Rectal smooth muscle tissue (tissue), 1 donor: ENCODE measurements at regions not wholly inside any gene's neighbourhood (a gene's known extent, or its start where the extent isn't known, plus 50 kb on each side); places are given as distances from the start of the nearest gene placed in this dataset.
"Not testable (repeated sequence)": the region's sequence is repeated elsewhere in the genome, so short reads cannot be mapped to it uniquely, and the experiment has no call there.

ENCODE experiments used
- H3K27ac ChIP-seq: one replicate; pipeline ENCODE4 v1.7.0; 2013; ENCODE audit warnings: low read depth, low read length, inconsistent platforms
- H3K27me3 ChIP-seq: one replicate; pipeline ENCODE4 v1.7.0; 2013; ENCODE audit warnings: low read length; ENCODE audit not compliant: control insufficient read depth, insufficient read depth
- H3K36me3 ChIP-seq: one replicate; pipeline ENCODE4 v1.7.0; 2013; ENCODE audit warnings: low read length; ENCODE audit not compliant: control insufficient read depth, insufficient read depth
- H3K4me1 ChIP-seq: one replicate; pipeline ENCODE4 v1.7.0; 2013; ENCODE audit warnings: low read length; ENCODE audit not compliant: control insufficient read depth, insufficient read depth
- H3K4me3 ChIP-seq: one replicate; pipeline ENCODE4 v1.7.0; 2013; ENCODE audit warnings: low read length
- H3K9ac ChIP-seq: one replicate; pipeline ENCODE4 v1.7.0; 2013; ENCODE audit warnings: low read length

DNA sequence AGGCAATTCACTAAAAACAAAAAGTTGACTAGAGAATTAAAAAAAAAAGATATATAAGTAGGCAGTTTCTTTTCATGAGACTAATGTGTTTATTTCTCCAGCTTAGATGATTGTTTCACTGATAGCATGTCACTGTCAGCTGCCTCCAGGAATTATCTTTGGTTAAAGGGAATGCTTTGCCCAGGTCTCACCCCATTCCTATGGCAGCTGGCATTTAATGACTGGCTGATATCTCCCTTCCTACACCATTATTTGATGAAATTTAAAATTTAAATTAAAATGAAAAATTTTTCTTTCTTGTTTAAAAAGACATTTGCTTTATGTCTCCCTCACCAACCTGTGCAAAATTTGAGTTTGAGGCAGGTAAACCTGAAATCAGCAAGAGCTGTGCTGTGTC is 214.5 kb upstream of the PRSS1 start:
- Histone ChIP-seq H3K4me3 (no peak overlapping the region), H3K27me3 (no peaks in the 10 kb centered on the region), H3K4me1 (no peaks in the 10 kb centered on the region), H3K36me3 (no peaks in the 10 kb centered on the region), H3K27ac (no peak overlapping the region), H3K9ac (no peak overlapping the region)

DNA sequence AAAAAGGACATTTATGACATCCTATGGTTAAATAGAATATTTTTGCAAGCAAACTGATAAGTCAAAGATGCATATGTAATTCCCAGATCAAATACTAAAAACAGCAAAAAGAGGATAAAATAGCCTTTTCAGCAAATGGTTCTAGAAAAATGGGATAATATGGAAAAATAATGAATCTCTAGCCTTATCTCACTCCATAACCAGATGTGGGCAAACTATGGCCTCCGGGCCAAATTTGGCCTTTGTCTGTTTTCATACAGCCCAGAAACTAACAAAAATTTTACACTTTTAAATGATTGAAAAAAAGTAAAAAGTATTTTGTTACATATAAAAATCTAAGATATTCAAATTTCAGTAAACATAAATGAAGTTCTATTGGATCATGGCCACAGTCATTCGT is 215.4 kb upstream of the PRSS1 start:
- Histone ChIP-seq H3K36me3 (no peaks in the 10 kb centered on the region), H3K27me3 (no peaks in the 10 kb centered on the region), H3K4me3 (no peak overlapping the region), H3K4me1 (no peaks in the 10 kb centered on the region), H3K9ac (no peak overlapping the region), H3K27ac (no peak overlapping the region)

DNA sequence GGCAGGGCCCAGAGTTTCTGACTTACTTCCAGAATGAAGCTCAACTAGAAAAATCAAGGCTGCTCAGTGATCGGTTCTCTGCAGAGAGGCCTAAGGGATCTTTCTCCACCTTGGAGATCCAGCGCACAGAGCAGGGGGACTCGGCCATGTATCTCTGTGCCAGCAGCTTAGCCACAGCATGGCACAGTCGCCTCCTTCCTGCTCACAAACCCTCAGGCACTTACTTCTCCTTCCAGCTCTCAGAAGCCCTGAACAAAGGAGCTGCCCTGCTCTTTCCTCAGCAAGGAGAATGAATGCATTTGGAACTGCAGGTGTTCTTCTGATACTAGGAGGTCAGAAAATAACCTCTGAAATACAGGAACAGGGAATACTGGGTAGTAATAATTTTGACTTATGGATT is 219.7 kb upstream of the PRSS1 start:
- Histone ChIP-seq H3K27ac (no peak overlapping the region), H3K9ac (no peak overlapping the region), H3K36me3 (no peaks in the 10 kb centered on the region), H3K4me3 (no peak overlapping the region), H3K27me3 (no peaks in the 10 kb centered on the region), H3K4me1 (no peaks in the 10 kb centered on the region)

DNA sequence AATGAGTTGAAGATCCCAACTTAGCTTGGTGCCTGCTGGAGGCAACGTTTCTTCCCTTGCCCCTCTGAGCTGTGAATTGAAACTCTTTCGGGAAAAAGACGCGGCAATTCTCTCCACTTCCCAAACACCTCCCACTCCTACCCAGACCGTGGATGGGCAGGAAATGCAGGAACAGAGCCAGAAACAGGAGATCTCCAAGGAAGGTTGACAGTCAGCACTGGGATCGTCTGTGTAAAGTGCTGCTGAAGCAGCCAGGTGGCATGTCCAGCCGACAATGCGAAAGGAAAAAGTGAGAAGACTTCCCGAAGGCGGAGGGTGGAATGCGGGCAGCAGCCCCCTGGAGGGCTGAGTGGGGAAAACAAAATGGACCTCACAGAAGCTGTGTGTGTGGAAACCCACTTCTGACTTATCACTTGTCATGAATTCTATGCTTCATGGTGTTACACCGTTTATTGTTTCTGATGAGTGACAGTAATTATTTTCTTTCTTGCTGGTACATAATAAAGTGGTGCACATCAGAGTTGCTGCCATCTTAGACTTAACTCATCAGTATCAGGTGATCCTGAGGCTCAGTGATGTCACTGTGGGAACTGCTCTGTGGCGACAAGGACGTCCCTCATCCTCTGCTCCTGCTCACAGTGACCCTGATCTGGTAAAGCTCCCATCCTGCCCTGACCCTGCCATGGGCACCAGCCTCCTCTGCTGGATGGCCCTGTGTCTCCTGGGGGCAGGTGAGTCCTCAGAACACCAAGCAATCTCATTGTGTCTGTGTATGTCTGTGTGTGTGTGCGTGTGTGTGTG is 220.5 kb upstream of the PRSS1 start:
- Histone ChIP-seq H3K27me3 (no peaks in the 10 kb centered on the region), H3K27ac (no peak overlapping the region), H3K4me1 (no peaks in the 10 kb centered on the region), H3K36me3 (no peaks in the 10 kb centered on the region), H3K4me3 (no peak overlapping the region), H3K9ac (no peak overlapping the region)

DNA sequence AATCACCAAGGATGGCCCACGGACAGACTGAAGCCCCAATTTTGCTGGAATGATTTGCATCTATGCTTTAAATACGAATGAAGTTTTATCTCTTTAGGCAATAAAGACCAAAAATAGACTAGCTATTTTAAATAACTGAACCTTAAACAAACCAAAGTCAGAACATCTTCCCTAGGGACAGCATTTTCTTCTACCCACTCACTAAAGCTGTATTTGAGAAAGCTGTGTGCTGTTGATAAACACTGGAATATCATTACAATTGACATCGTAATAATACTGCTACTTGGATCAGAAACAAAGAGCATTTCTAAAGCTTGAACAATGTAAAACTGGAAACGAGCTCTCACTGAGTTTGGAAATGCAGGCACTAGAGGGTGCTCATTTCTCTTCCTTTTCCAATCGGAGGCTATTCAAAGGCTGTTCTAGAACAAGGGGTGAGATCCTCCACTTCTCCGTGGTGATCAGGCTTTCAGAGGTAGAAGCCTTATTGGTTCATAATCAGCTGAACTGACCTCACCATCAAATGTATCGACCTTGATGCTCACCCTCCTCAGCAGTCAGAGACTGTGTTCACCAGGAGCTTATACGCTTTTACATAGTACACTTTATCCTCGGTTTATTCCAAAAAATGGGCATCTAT is 225.3 kb upstream of the PRSS1 start:
- Histone ChIP-seq H3K27me3 (no peaks in the 10 kb centered on the region), H3K4me3 (no peak overlapping the region), H3K9ac (no peak overlapping the region), H3K27ac (no peak overlapping the region), H3K4me1 (no peaks in the 10 kb centered on the region), H3K36me3 (no peaks in the 10 kb centered on the region)

DNA sequence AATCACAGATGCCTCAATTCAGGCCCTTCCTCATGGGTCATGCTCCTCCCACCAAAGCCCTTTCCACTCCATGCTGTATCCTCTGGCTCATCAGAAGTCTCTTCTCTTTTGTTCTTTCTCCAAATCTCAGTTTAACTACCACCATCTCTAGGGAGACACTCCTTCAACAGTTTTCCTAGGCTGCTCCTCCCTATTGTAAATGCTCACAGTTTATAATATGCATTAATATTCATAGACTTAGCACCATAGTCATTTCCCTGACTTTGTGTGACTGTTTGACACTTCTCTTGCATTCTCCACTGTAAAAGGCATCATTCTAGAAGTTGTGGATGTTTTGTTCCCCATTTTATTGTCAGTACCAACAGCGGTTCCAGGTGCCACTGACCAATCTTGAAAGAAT is 226.5 kb upstream of the PRSS1 start:
- H3K4me3 ChIP-seq: no peak overlapping the region

DNA sequence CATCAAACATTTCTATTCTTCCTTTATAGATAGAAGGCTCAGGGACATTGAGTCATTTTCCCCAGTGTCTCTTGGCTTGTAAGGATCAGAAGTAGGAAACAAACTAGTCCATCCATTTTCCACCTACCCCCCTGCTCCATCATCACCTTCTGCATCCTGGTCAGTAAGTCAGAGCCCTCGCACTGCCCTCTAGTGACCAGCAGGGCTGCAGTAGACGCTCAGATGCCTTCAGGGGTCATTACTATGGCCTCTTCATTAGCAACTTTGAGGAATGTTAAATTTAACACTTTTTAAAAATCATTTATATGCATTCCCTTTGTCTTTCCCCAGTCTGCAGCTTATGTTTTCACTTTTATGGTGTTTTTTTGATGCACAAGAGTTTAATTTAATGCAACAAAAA is 228.4 kb upstream of the PRSS1 start:
- not testable (repeated sequence) for H3K4me1 ChIP-seq, H3K9ac ChIP-seq, H3K36me3 ChIP-seq, H3K27ac ChIP-seq, H3K27me3 ChIP-seq, H3K4me3 ChIP-seq

More for the DNA sequence above, 226.5 kb upstream of the PRSS1 start:
- no peaks in the 10 kb centered on the region for H3K4me1 ChIP-seq
- no peaks in the 10 kb centered on the region for H3K36me3 ChIP-seq
- no peak overlapping the region for H3K27ac ChIP-seq
- no peaks in the 10 kb centered on the region for H3K27me3 ChIP-seq
- no peak overlapping the region for H3K9ac ChIP-seq

DNA sequence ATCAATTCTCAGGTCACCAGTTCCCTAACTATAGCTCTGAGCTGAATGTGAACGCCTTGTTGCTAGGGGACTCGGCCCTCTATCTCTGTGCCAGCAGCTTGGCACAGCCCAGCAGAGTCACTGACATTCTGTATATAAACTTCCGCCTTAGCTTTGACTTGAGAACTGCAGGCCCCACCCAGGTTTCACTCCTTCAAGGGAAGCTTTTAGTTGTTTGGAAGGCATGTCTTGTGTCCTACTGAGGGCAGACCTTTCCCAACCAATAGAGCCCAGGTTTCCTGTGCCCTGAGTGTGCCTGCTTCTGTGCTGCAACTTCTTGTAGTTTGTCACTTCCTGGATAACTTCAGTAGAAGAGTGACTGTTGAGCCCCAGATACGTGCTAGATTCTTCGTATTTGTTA is 228.8 kb upstream of the PRSS1 start:
- H3K9ac ChIP-seq, H3K27me3 ChIP-seq, H3K4me1 ChIP-seq, H3K4me3 ChIP-seq, H3K36me3 ChIP-seq, H3K27ac ChIP-seq: not testable (repeated sequence)

DNA sequence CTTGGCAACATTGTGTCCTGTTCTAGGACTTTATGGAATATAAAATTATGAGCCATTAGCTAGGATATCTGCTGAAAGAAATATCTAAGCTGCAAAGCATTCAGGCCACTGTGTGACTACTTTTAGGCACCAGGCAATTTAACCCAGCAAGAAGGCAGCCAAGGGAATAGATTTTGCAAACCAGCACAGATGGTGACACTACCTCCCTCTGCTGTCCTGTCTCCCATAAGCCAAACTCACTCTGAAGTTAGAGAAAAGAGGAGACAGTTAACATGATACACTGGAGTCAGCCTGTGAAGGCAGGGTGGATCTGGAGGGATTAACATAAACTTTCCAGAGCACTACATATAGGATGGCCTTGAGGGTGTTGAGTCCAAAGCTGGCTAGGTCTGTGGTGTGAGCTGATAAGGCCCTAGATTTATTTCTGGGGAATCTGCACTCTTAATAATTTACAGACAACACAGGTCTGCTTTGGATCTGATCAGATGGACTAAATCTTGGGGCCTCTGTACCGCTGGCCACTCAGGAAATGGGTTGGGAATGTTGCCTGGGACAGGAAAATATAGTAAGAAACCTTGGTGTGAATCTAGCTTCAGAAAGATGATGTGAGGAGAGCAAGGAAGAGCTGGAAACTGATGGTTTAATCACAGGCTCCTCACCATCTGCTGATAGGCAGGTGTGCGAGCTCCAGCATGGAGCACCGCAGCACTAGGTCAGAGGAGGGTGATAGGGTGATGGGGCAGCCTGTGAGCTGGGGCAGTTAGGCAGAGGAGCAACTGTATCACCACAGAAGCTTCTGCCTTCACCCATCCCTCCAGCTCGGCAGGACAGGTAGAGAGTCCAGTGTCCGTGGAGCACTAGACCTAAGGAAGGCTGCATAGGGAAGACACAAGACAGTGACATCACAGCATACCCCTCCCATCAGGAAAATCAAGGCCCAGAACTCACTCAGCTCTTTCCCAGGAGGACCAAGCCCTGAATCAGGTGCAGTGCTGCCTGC is 229.9 kb upstream of the PRSS1 start:
- Histone ChIP-seq H3K4me1 (no peaks in the 10 kb centered on the region), H3K36me3 (no peaks in the 10 kb centered on the region), H3K4me3 (no peak overlapping the region), H3K27ac (no peak overlapping the region), H3K27me3 (no peaks in the 10 kb centered on the region), H3K9ac (no peak overlapping the region)

DNA sequence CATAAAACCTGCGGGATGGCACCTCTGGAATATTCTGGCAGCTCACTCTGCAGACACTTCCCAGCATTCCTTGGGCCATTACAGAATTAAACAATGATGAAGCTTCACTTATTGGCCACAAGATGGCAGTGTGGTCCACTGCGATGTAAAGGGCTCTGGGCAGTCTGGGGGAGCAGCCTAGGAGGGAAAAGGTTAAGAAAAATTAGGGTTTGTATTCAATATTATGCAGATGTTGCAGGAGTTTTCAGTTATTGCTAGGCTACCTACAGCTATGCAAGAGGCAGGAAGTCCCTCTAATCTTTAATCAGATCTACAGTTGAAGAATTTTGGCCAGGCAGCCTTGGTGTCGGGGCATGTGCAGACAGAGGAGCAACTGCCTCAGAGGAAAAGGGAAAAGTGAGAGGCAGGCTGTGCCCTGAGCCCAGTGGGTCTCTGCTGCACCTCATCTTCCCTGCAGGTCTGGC is 233.2 kb upstream of the PRSS1 start:
- H3K4me3 ChIP-seq: no peak overlapping the region
- H3K4me1 ChIP-seq: no peaks in the 10 kb centered on the region

DNA sequence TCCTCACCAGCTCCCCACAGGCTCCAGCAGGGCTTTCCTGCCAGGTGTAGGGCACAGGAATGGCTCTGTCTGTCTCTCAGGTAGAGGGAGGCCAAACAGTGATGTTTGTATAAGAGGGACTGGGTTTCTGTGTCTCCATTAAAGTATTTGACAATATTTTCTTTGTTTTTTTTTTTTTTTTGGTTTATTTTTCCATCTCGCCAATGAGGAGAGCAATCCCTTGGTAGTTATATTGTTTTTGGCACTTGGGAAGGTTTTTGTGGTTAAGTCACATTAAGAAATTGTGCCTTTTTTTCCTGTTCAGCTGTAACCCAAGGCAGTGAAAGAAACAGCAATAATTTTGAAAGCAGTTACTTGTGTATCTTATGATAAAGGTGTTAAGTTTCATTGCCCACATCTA is 234.6 kb upstream of the PRSS1 start:
- H3K27me3 ChIP-seq, H3K36me3 ChIP-seq, H3K9ac ChIP-seq, H3K4me1 ChIP-seq, H3K4me3 ChIP-seq, H3K27ac ChIP-seq: not testable (repeated sequence)

More for the DNA sequence above, 233.2 kb upstream of the PRSS1 start:
- no peak overlapping the region for H3K27ac ChIP-seq
- H3K9ac ChIP-seq: no peak overlapping the region
- no peaks in the 10 kb centered on the region for H3K36me3 ChIP-seq
- no peaks in the 10 kb centered on the region for H3K27me3 ChIP-seq

DNA sequence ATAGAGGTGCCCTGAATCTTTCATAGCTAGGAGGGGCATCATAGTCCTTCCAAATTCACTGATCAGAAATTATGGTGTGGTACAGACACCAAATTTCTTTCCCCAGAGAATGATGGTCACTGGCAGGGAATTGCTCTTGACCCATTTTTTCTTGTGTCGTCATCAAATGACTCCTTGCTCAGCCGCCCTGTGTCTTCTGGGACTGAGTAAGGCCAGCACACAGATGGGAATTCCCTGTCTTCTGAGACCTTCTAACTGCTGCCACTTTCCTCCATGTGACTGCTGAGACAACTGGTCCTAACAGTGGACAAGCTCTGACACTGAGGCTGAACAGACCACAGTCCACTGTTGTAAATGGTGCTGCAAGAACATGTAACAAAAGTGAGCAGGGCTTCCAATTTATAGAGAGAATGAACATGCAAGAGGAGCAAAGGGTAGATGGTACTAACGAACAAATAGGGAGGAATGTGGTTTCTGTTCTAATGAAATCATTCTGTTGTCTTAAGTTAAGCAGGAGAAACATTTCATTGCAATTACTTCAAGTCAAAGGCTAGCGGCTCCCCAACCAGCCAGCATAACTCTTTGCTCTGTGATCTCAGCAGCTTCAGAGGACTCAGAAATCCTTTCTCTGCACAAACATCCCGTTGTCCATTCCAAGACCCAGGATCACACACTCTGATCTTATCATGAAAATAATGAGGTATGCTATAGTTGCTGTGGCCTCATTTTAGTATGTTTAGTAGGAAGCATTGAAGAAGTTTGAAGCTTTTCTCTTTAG is 235.9 kb upstream of the PRSS1 start:
- Histone ChIP-seq H3K4me1 (no peaks in the 10 kb centered on the region), H3K9ac (no peak overlapping the region), H3K27ac (no peak overlapping the region), H3K36me3 (no peaks in the 10 kb centered on the region), H3K4me3 (no peak overlapping the region), H3K27me3 (no peaks in the 10 kb centered on the region)
